Naive B cell (primary cell): ENCODE measurements at regions not wholly inside any gene's neighbourhood (a gene's known extent, or its start where the extent isn't known, plus 50 kb on each side); places are given as distances from the start of the nearest gene placed in this dataset.

ENCODE experiments used
- ATAC-seq, 2 donors: fragments of 150-1000 bp; cut with Tn5 transposase; 2 replicates each; pipeline ENCODE4 v1.10.0; 2021; ENCODE audit warnings: low read depth in 2 of 2, mild to moderate bottlenecking in 2 of 2, moderate library complexity in 2 of 2
- DNase-seq: peaks from one replicate; pipeline ENCODE4 v3.0.0; 2022
- H3K27ac Mint-ChIP-seq, 6 donors: one replicate each; pipeline ENCODE4 v1.8.0; 2020 to 2022; ENCODE audit warnings: mild to moderate bottlenecking in 6 of 6, mixed read lengths in 6 of 6, moderate library complexity in 5 of 6, inconsistent platforms in 2 of 6
- H3K27me3 Mint-ChIP-seq, 3 donors: one replicate each; pipeline ENCODE4 v1.8.0; 2021 to 2022; ENCODE audit warnings: mixed read lengths in 3 of 3, mild to moderate bottlenecking in 1 of 3
- H3K36me3 Mint-ChIP-seq, 2 donors: one replicate each; pipeline ENCODE4 v1.8.0; 2020 to 2022; ENCODE audit warnings: mixed read lengths in 2 of 2, inconsistent platforms in 1 of 2, mild to moderate bottlenecking in 1 of 2
- H3K4me1 Mint-ChIP-seq, 3 donors: one replicate each; pipeline ENCODE4 v1.8.0; 2020 to 2022; ENCODE audit warnings: mixed read lengths in 3 of 3, inconsistent platforms in 1 of 3, mild to moderate bottlenecking in 1 of 3, moderate library complexity in 1 of 3
- H3K4me3 Mint-ChIP-seq, 8 donors: one replicate each; pipeline ENCODE4 v1.8.0; 2020 to 2022; ENCODE audit warnings: mild to moderate bottlenecking in 8 of 8, mixed read lengths in 8 of 8, moderate library complexity in 8 of 8, inconsistent platforms in 2 of 8
- H3K9me3 Mint-ChIP-seq, 7 donors: one replicate each; pipeline ENCODE4 v1.8.0; 2020 to 2022; ENCODE audit warnings: mixed read lengths in 7 of 7, mild to moderate bottlenecking in 5 of 7, inconsistent platforms in 2 of 7, moderate library complexity in 1 of 7

- Mint-ChIP-seq H3K9me3 (no peaks in the 10 kb centered on the region), H3K27me3 (peaks cover 0 to 9% (median 7%) of the 10 kb centered on the region in 3 donors), H3K4me1 (peaks cover 0 to 9% (median 5%) of the 10 kb centered on the region in 3 donors), H3K4me3 (no peak overlapping the region), H3K36me3 (no peaks in the 10 kb centered on the region), H3K27ac (no peak overlapping the region)
- no peak for DNase-seq
- no peak for ATAC-seq
Observed at GRCh38 chr18:47745227-47745626, 185.2 kb downstream of the SMAD2 start.

- peaks cover 0 to 16% of the 10 kb centered on the region in 2 donors for H3K36me3 Mint-ChIP-seq
- DNase-seq (no peak), ATAC-seq (no peak)
- peaks cover 3 to 13% (median 7%) of the 10 kb centered on the region in 7 donors for H3K9me3 Mint-ChIP-seq
- peaks cover 25 to 56% (median 51%) of the 10 kb centered on the region in 3 donors for H3K27me3 Mint-ChIP-seq
- peaks cover 0 to 5% (median 3%) of the 10 kb centered on the region in 3 donors for H3K4me1 Mint-ChIP-seq
- no peak overlapping the region for H3K4me3 Mint-ChIP-seq
- no peak overlapping the region for H3K27ac Mint-ChIP-seq
Observed at GRCh38 chr18:47737956-47738355, 192.5 kb downstream of the SMAD2 start.

GRCh38 chr18:47737198-47737830, 193.1 kb downstream of the SMAD2 start:
- Mint-ChIP-seq H3K27me3 (peaks cover 25 to 57% (median 56%) of the 10 kb centered on the region in 3 donors), H3K4me3 (no peak overlapping the region), H3K27ac (no peak overlapping the region), H3K9me3 (peaks cover 3 to 13% (median 7%) of the 10 kb centered on the region in 7 donors), H3K4me1 (peaks cover 0 to 5% (median 3%) of the 10 kb centered on the region in 3 donors), H3K36me3 (peaks cover 0 to 16% of the 10 kb centered on the region in 2 donors)
- DNase-seq (no peak), ATAC-seq (no peak)

GRCh38 chr18:47736376-47737140, 193.9 kb downstream of the SMAD2 start:
- no peak overlapping the region for H3K4me3 Mint-ChIP-seq
- H3K36me3 Mint-ChIP-seq, result peaks cover 0 to 16% of the 10 kb centered on the region in 2 donors
- ATAC-seq (no peak), DNase-seq (no peak)
- H3K27ac Mint-ChIP-seq, result peak overlapping the region in 1 of 6 donors; percentile 47
- H3K4me1 Mint-ChIP-seq, result peaks cover 0 to 5% (median 3%) of the 10 kb centered on the region in 3 donors
- peaks cover 25 to 57% (median 56%) of the 10 kb centered on the region in 3 donors for H3K27me3 Mint-ChIP-seq
- peaks cover 3 to 13% (median 7%) of the 10 kb centered on the region in 7 donors for H3K9me3 Mint-ChIP-seq

- peaks cover 3 to 13% (median 7%) of the 10 kb centered on the region in 7 donors for H3K9me3 Mint-ChIP-seq
- peaks cover 0 to 16% of the 10 kb centered on the region in 2 donors for H3K36me3 Mint-ChIP-seq
- no peak for DNase-seq
- peak overlapping the region in 2 of 6 donors; percentile 18 to 49 for H3K27ac Mint-ChIP-seq
- peaks cover 27 to 63% (median 56%) of the 10 kb centered on the region in 3 donors for H3K27me3 Mint-ChIP-seq
- H3K4me1 Mint-ChIP-seq, result peaks cover 0 to 5% (median 3%) of the 10 kb centered on the region in 3 donors
- no peak for ATAC-seq
- no peak overlapping the region for H3K4me3 Mint-ChIP-seq
Observed at GRCh38 chr18:47735041-47735702, 195.3 kb downstream of the SMAD2 start.

- no peaks in the 10 kb centered on the region for H3K9me3 Mint-ChIP-seq
- H3K4me3 Mint-ChIP-seq, result no peak overlapping the region
- H3K27ac Mint-ChIP-seq, result no peak overlapping the region
- DNase-seq, result no peak
- H3K36me3 Mint-ChIP-seq, result peaks cover 0 to under 1% of the 10 kb centered on the region in 2 donors
- no peak for ATAC-seq
- peaks cover 26 to 65% (median 46%) of the 10 kb centered on the region in 3 donors for H3K27me3 Mint-ChIP-seq
- H3K4me1 Mint-ChIP-seq, result no peaks in the 10 kb centered on the region
Observed at GRCh38 chr18:47731276-47731675, 199.2 kb downstream of the SMAD2 start.

GRCh38 chr18:47730795-47731194, 199.7 kb downstream of the SMAD2 start:
- Mint-ChIP-seq H3K27ac (no peak overlapping the region), H3K27me3 (peaks cover 28 to 60% (median 41%) of the 10 kb centered on the region in 3 donors)
- no peak for DNase-seq

GRCh38 chr18:47729356-47729755, 201.1 kb downstream of the SMAD2 start:
- H3K4me3 Mint-ChIP-seq, result no peak overlapping the region
- H3K4me1 Mint-ChIP-seq, result no peaks in the 10 kb centered on the region
- H3K9me3 Mint-ChIP-seq, result no peaks in the 10 kb centered on the region
- H3K27ac Mint-ChIP-seq, result no peak overlapping the region
- DNase-seq (no peak), ATAC-seq (no peak)
- H3K36me3 Mint-ChIP-seq, result no peaks in the 10 kb centered on the region
- H3K27me3 Mint-ChIP-seq, result peaks cover 20 to 46% (median 27%) of the 10 kb centered on the region in 3 donors

More at GRCh38 chr18:47730795-47731194, 199.7 kb downstream of the SMAD2 start:
- H3K36me3 Mint-ChIP-seq, result no peaks in the 10 kb centered on the region
- H3K4me1 Mint-ChIP-seq, result no peaks in the 10 kb centered on the region
- no peak overlapping the region for H3K4me3 Mint-ChIP-seq
- H3K9me3 Mint-ChIP-seq, result no peaks in the 10 kb centered on the region
- no peak for ATAC-seq

- Mint-ChIP-seq H3K4me1 (no peaks in the 10 kb centered on the region), H3K27me3 (peaks cover 16 to 41% (median 25%) of the 10 kb centered on the region in 3 donors), H3K36me3 (no peaks in the 10 kb centered on the region), H3K4me3 (no peak overlapping the region), H3K9me3 (peaks cover 0 to 2% (median 0%) of the 10 kb centered on the region in 7 donors), H3K27ac (no peak overlapping the region)
- no peak for ATAC-seq
- no peak for DNase-seq
Observed at GRCh38 chr18:47728921-47729320, 201.5 kb downstream of the SMAD2 start.

GRCh38 chr18:47727409-47727808, 203.1 kb downstream of the SMAD2 start:
- Mint-ChIP-seq H3K4me1 (peaks cover 0 to 4% (median 0%) of the 10 kb centered on the region in 3 donors), H3K27ac (no peak overlapping the region), H3K27me3 (peaks cover 9 to 36% (median 26%) of the 10 kb centered on the region in 3 donors), H3K4me3 (no peak overlapping the region), H3K36me3 (no peaks in the 10 kb centered on the region), H3K9me3 (peaks cover 0 to 4% (median 0%) of the 10 kb centered on the region in 7 donors)
- ATAC-seq (no peak), DNase-seq (no peak)

GRCh38 chr18:47726550-47726949, 203.9 kb downstream of the SMAD2 start:
- DNase-seq (no peak), ATAC-seq (no peak)

GRCh38 chr18:47725656-47726055, 204.8 kb downstream of the SMAD2 start:
- Mint-ChIP-seq H3K27ac (no peak overlapping the region), H3K36me3 (no peaks in the 10 kb centered on the region), H3K27me3 (peaks cover 9 to 45% (median 38%) of the 10 kb centered on the region in 3 donors), H3K4me3 (no peak overlapping the region), H3K9me3 (peaks cover 0 to 8% (median 0%) of the 10 kb centered on the region in 7 donors), H3K4me1 (peaks cover 0 to 4% (median 0%) of the 10 kb centered on the region in 3 donors)
- DNase-seq, result no peak
- no peak for ATAC-seq

More at GRCh38 chr18:47726550-47726949, 203.9 kb downstream of the SMAD2 start:
- Mint-ChIP-seq H3K9me3 (peaks cover 0 to 4% (median 0%) of the 10 kb centered on the region in 7 donors), H3K4me1 (peaks cover 0 to 4% (median 0%) of the 10 kb centered on the region in 3 donors), H3K27me3 (peaks cover 9 to 42% (median 29%) of the 10 kb centered on the region in 3 donors), H3K27ac (no peak overlapping the region), H3K4me3 (no peak overlapping the region), H3K36me3 (no peaks in the 10 kb centered on the region)
